Osteocyte (in vitro differentiated cells): ENCODE measurements at regions not wholly inside any gene's neighbourhood (a gene's known extent, or its start where the extent isn't known, plus 50 kb on each side); places are given as distances from the start of the nearest gene placed in this dataset.

Experiments
- DNase-seq: peaks from one replicate; pipeline ENCODE4 v3.0.0; 2021; ENCODE audit warnings: mixed read lengths; ENCODE audit not compliant: unreplicated experiment; ENCODE audit errors: extremely low spot score
- H3K27ac Mint-ChIP-seq: one replicate; pipeline ENCODE4 v1.8.0; 2021; ENCODE audit warnings: mild to moderate bottlenecking, mixed read lengths; ENCODE audit not compliant: unreplicated experiment
- H3K27me3 Mint-ChIP-seq: one replicate; pipeline ENCODE4 v1.8.0; 2021; ENCODE audit warnings: mixed read lengths; ENCODE audit not compliant: unreplicated experiment
- H3K36me3 Mint-ChIP-seq: one replicate; pipeline ENCODE4 v1.8.0; 2021; ENCODE audit warnings: mixed read lengths; ENCODE audit not compliant: unreplicated experiment
- H3K4me1 Mint-ChIP-seq: one replicate; pipeline ENCODE4 v1.8.0; 2021; ENCODE audit warnings: mixed read lengths; ENCODE audit not compliant: unreplicated experiment
- H3K4me3 Mint-ChIP-seq: one replicate; pipeline ENCODE4 v1.8.0; 2021; ENCODE audit warnings: mild to moderate bottlenecking, moderate library complexity, mixed read lengths; ENCODE audit not compliant: unreplicated experiment
- H3K9me3 Mint-ChIP-seq: one replicate; pipeline ENCODE4 v1.8.0; 2021; ENCODE audit warnings: mixed read lengths; ENCODE audit not compliant: unreplicated experiment
- TF ChIP-seq, protein P1 (sequence below): fragments of 200-600 bp; sonication (generic); IDR thresholded peaks from 2 replicates; pipeline ENCODE4 v1.5.0; 2021; ENCODE audit warnings: antibody characterized with exemption, mild to moderate bottlenecking, moderate library complexity

DNA sequence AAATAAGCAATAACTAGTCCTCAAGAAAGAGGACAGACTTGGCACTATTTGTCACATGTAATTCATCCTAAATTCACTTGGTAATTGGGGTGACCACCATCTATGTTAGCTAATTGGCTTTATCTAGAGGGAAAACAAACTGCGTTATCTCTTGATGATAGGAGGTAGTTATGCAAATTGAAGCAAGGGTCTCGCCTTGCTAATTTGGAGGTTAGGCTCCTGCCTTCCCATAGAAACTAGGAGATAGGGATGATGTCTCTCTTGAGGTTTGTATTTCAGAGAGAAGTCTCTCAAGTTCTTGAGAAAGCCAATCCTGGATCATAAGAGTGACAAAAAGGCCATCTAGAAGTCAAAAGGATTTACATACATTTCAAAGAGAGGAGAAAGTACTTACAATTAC lies 179.9 kb downstream of the SLITRK6 start:
- DNase-seq: no peak
- H3K36me3 Mint-ChIP-seq: no peaks in the 10 kb centered on the region
- no peak overlapping the region for H3K4me3 Mint-ChIP-seq

GRCh38 chr13:85618521-85618920 lies 180.7 kb downstream of the SLITRK6 start:
- Mint-ChIP-seq H3K4me3 (no peak overlapping the region), H3K4me1 (peaks cover 8% of the 10 kb centered on the region), H3K27me3 (no peaks in the 10 kb centered on the region), H3K9me3 (no peaks in the 10 kb centered on the region), H3K27ac (no peak overlapping the region), H3K36me3 (no peaks in the 10 kb centered on the region)
- no peak for DNase-seq
- TF ChIP-seq, protein P1, sequence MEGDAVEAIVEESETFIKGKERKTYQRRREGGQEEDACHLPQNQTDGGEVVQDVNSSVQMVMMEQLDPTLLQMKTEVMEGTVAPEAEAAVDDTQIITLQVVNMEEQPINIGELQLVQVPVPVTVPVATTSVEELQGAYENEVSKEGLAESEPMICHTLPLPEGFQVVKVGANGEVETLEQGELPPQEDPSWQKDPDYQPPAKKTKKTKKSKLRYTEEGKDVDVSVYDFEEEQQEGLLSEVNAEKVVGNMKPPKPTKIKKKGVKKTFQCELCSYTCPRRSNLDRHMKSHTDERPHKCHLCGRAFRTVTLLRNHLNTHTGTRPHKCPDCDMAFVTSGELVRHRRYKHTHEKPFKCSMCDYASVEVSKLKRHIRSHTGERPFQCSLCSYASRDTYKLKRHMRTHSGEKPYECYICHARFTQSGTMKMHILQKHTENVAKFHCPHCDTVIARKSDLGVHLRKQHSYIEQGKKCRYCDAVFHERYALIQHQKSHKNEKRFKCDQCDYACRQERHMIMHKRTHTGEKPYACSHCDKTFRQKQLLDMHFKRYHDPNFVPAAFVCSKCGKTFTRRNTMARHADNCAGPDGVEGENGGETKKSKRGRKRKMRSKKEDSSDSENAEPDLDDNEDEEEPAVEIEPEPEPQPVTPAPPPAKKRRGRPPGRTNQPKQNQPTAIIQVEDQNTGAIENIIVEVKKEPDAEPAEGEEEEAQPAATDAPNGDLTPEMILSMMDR: no peak

More for the DNA sequence above, 179.9 kb downstream of the SLITRK6 start:
- H3K9me3 Mint-ChIP-seq: no peaks in the 10 kb centered on the region
- H3K27me3 Mint-ChIP-seq: no peaks in the 10 kb centered on the region
- TF ChIP-seq, protein P1: no peak
- H3K4me1 Mint-ChIP-seq: peaks cover 8% of the 10 kb centered on the region
- no peak overlapping the region for H3K27ac Mint-ChIP-seq

- no peaks in the 10 kb centered on the region for H3K9me3 Mint-ChIP-seq
- H3K36me3 Mint-ChIP-seq: no peaks in the 10 kb centered on the region
- DNase-seq: no peak
- no peaks in the 10 kb centered on the region for H3K27me3 Mint-ChIP-seq
- H3K4me1 Mint-ChIP-seq: peaks cover 8% of the 10 kb centered on the region
- TF ChIP-seq, protein P1: no peak
- peak overlapping the region; percentile 3 for H3K27ac Mint-ChIP-seq
- no peak overlapping the region for H3K4me3 Mint-ChIP-seq
Observed at GRCh38 chr13:85616275-85616674, 182.9 kb downstream of the SLITRK6 start.

DNA sequence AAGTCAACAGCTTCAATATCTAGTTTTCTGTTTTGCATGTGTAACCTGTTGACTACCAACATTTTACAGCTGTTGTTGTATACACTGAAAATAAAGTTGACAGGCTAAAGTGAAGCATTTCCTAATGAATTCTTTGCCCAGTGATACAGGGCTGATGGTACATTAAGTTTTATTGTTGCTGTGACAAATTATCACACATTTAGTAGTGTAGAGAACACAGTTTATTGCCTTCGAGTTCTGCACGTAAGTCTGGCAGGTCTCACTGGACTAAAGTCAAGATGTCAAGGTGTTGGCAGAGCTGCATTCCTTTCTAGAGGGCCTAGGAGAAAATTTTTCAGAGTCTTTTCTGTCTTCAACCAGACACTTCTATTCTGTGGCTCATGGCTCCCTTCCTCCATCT lies 184.2 kb downstream of the SLITRK6 start:
- Mint-ChIP-seq H3K9me3 (no peaks in the 10 kb centered on the region), H3K27me3 (no peaks in the 10 kb centered on the region), H3K4me3 (no peak overlapping the region), H3K36me3 (no peaks in the 10 kb centered on the region), H3K4me1 (peaks cover 8% of the 10 kb centered on the region), H3K27ac (no peak overlapping the region)
- TF ChIP-seq, protein P1: no peak
- no peak for DNase-seq

- Mint-ChIP-seq H3K27me3 (no peaks in the 10 kb centered on the region), H3K4me3 (no peak overlapping the region), H3K9me3 (no peaks in the 10 kb centered on the region), H3K27ac (no peak overlapping the region), H3K36me3 (no peaks in the 10 kb centered on the region), H3K4me1 (no peaks in the 10 kb centered on the region)
- TF ChIP-seq, protein P1: no peak
- no peak for DNase-seq
Observed at GRCh38 chr13:85610024-85610423, 189.2 kb downstream of the SLITRK6 start.
